HEK293 (cell line): ENCODE measurements at regions not wholly inside any gene's neighbourhood (a gene's known extent, or its start where the extent isn't known, plus 50 kb on each side); places are given as distances from the start of the nearest gene placed in this dataset.

Experiments used
- CTCF ChIA-PET: fragments of 350-600 bp; formaldehyde crosslinking; extraction: SDS; loops from one replicate; lab custom pipeline; 2021; ENCODE audit warnings: antibody characterized with exemption; lab: Yijun Ruan, JAX
- POLR2A ChIA-PET: fragments of 300-600 bp; formaldehyde crosslinking; extraction: SDS; loops from one replicate; lab custom pipeline; 2020; ENCODE audit warnings: antibody characterized with exemption, inconsistent platforms; lab: Yijun Ruan, JAX
- H3K27ac ChIP-seq: fragments of 200-500 bp; sonication (Bioruptor generic); 2 replicates; pipeline ENCODE4 v1.5.1; 2014; ENCODE audit warnings: low read depth, low read length, control low read depth, inconsistent platforms; ENCODE audit errors: extremely low read depth
- H3K36me3 ChIP-seq, 2 experiments: fragments of 200-500 bp in 1 of 2; sonication (Bioruptor generic) in 1 of 2; 1 replicate in 1 of 2; 2 replicates in 1 of 2; pipeline ENCODE4 v1.5.1; 2014 to 2017; ENCODE audit warnings: inconsistent platforms in 2 of 2, low read length in 2 of 2; ENCODE audit not compliant: control insufficient read depth in 2 of 2, insufficient read depth in 1 of 2
- H3K4me1 ChIP-seq: fragments of 200-500 bp; sonication (Bioruptor generic); 2 replicates; pipeline ENCODE4 v1.5.1; 2014; ENCODE audit warnings: mild to moderate bottlenecking, low read length, inconsistent platforms; ENCODE audit not compliant: control insufficient read depth, insufficient read depth
- H3K4me3 ChIP-seq: 2 replicates; pipeline ENCODE4 v1.5.1; 2011; ENCODE audit warnings: low read depth, mild to moderate bottlenecking, control low read depth, low read length, moderate library complexity
- H3K9me3 ChIP-seq: fragments of 200-500 bp; sonication (Bioruptor generic); 2 replicates; pipeline ENCODE4 v1.5.1; 2014; ENCODE audit warnings: low read depth, low read length, inconsistent platforms; ENCODE audit not compliant: control insufficient read depth, insufficient read depth
- GFI1B ChIP-seq: fragments of 450-650 bp; formaldehyde crosslinking; IDR thresholded peaks from 2 replicates; pipeline ENCODE4 v1.5.1; 2016; ENCODE audit warnings: missing biosample characterization, missing genetic modification characterization
- TRIM28 ChIP-seq: IDR thresholded peaks from 2 replicates; pipeline ENCODE4 v1.6.1; 2011; ENCODE audit warnings: low read length, control low read depth, borderline replicate concordance
- YY2 ChIP-seq: fragments of 450-650 bp; formaldehyde crosslinking; IDR thresholded peaks from 2 replicates; pipeline ENCODE4 v1.5.1; 2016; ENCODE audit warnings: missing biosample characterization, missing genetic modification characterization
- ZNF112 ChIP-seq: fragments of 450-650 bp; formaldehyde crosslinking; IDR thresholded peaks from 2 replicates; pipeline ENCODE4 v1.5.0; 2017; ENCODE audit warnings: missing biosample characterization, missing genetic modification characterization
- ZNF148 ChIP-seq: fragments of 450-650 bp; formaldehyde crosslinking; IDR thresholded peaks from 2 replicates; pipeline ENCODE4 v1.5.0; 2017; ENCODE audit warnings: missing biosample characterization, missing genetic modification characterization, borderline replicate concordance
- ZNF266 ChIP-seq: fragments of 450-650 bp; formaldehyde crosslinking; IDR thresholded peaks from 2 replicates; pipeline ENCODE4 v1.5.1; 2016; ENCODE audit warnings: missing biosample characterization, missing genetic modification characterization, low read depth
- ZNF292 ChIP-seq: fragments of 450-650 bp; formaldehyde crosslinking; IDR thresholded peaks from 2 replicates; pipeline ENCODE4 v1.5.1; 2016; ENCODE audit warnings: low read depth, missing biosample characterization, missing genetic modification characterization, borderline replicate concordance
- ZNF350 ChIP-seq: fragments of 450-650 bp; formaldehyde crosslinking; IDR thresholded peaks from 2 replicates; pipeline ENCODE4 v1.5.0; 2017; ENCODE audit warnings: missing biosample characterization, mild to moderate bottlenecking, missing genetic modification characterization
- ZNF48 ChIP-seq: fragments of 450-650 bp; formaldehyde crosslinking; IDR thresholded peaks from 2 replicates; pipeline ENCODE4 v1.5.1; 2016; ENCODE audit warnings: missing biosample characterization, missing genetic modification characterization
- ZNF488 ChIP-seq: fragments of 450-650 bp; formaldehyde crosslinking; IDR thresholded peaks from 2 replicates; pipeline ENCODE4 v1.5.1; 2016; ENCODE audit warnings: missing biosample characterization, missing genetic modification characterization
- ZNF518A ChIP-seq: fragments of 450-650 bp; formaldehyde crosslinking; conservative IDR thresholded peaks from 2 replicates; pipeline ENCODE4 v1.5.1; 2016; ENCODE audit warnings: low read depth, missing biosample characterization, missing genetic modification characterization
- ZNF529 ChIP-seq: fragments of 450-650 bp; formaldehyde crosslinking; IDR thresholded peaks from 2 replicates; pipeline ENCODE4 v1.5.1; 2017; ENCODE audit warnings: missing genetic modification characterization, missing biosample characterization; ENCODE audit not compliant: insufficient replicate concordance
- ZNF549 ChIP-seq: fragments of 450-650 bp; IDR thresholded peaks from 2 replicates; pipeline ENCODE4 v1.5.1; 2018; ENCODE audit warnings: missing biosample characterization, missing genetic modification characterization, mild to moderate bottlenecking, inconsistent platforms, moderate library complexity
- ZNF585B ChIP-seq: fragments of 450-650 bp; formaldehyde crosslinking; IDR thresholded peaks from 2 replicates; pipeline ENCODE4 v1.5.1; 2016; ENCODE audit warnings: missing biosample characterization, missing genetic modification characterization
- ZNF596 ChIP-seq: fragments of 450-650 bp; IDR thresholded peaks from 2 replicates; pipeline ENCODE4 v1.5.0; 2018; ENCODE audit warnings: missing biosample characterization, mild to moderate bottlenecking, missing genetic modification characterization, moderate library complexity
- ZNF768 ChIP-seq: fragments of 450-650 bp; formaldehyde crosslinking; IDR thresholded peaks from 2 replicates; pipeline ENCODE4 v1.5.1; 2018; ENCODE audit warnings: missing biosample characterization, mild to moderate bottlenecking, missing genetic modification characterization
- ZNF830 ChIP-seq: fragments of 450-650 bp; IDR thresholded peaks from 2 replicates; pipeline ENCODE4 v1.5.0; 2018; ENCODE audit warnings: missing biosample characterization, missing genetic modification characterization, low read depth, mild to moderate bottlenecking, moderate library complexity
- TF ChIP-seq, protein P1 (sequence below): IDR thresholded peaks from 2 replicates; pipeline ENCODE4 v1.6.1; 2011; ENCODE audit warnings: mild to moderate bottlenecking, low read depth, low read length, borderline replicate concordance

DNA sequence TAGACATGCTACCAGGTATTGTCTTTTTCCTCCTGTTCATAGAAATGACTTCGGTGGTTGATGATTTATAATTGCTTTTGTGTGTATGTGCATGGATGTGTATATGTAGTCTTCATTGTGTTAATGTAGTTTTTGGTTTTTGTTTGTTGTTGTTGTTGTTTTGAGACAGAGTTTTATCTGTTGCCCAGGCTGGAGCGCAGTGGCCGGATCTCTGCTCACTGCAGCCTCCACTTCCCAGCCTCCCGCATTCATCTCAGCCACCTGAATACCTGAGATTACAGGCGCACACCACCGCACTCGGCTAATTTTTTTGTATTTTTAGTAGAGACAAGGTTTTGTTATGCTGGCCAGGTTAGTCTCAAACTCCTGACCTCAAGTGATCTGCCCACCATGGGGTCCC lies 75.2 kb downstream of the HFE start (continued):
- TF ChIP-seq ZNF529 (no peak), GFI1B (no peak), ZNF488 (no peak), TRIM28 (no peak), ZNF148 (tag by site-specific recombination) (no peak)
- TF ChIP-seq, protein P1, sequence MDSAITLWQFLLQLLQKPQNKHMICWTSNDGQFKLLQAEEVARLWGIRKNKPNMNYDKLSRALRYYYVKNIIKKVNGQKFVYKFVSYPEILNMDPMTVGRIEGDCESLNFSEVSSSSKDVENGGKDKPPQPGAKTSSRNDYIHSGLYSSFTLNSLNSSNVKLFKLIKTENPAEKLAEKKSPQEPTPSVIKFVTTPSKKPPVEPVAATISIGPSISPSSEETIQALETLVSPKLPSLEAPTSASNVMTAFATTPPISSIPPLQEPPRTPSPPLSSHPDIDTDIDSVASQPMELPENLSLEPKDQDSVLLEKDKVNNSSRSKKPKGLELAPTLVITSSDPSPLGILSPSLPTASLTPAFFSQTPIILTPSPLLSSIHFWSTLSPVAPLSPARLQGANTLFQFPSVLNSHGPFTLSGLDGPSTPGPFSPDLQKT, result no peak

- H3K9me3 ChIP-seq, result no peaks in the 10 kb centered on the region
- no peak for TF ChIP-seq ZNF549
- no peak for TF ChIP-seq YY2 (tag by site-specific recombination)
- TF ChIP-seq ZNF112 (tag by site-specific recombination), result no peak
- TF ChIP-seq ZNF48 (tag by site-specific recombination), result no peak
- no peak for TF ChIP-seq ZNF596 (tag by site-specific recombination)
- no peak for TF ChIP-seq ZNF830
- no peak for TF ChIP-seq ZNF768
- no peak for TF ChIP-seq ZNF266 (tag by site-specific recombination)
- no peak for TF ChIP-seq ZNF585B (tag by site-specific recombination)
- no peak for TF ChIP-seq ZNF518A
- no peak for TF ChIP-seq ZNF292 (tag by site-specific recombination)
- TF ChIP-seq ZNF350 (tag by site-specific recombination), result no peak
- TF ChIP-seq, all 188 proteins: peak for 0
- Histone ChIP-seq H3K4me3 (no peak overlapping the region), H3K36me3 (no peaks in the 10 kb centered on the region), H3K4me1 (no peaks in the 10 kb centered on the region), H3K27ac (no peak overlapping the region)
- ChIA-PET CTCF (interaction anchor here (1.0 kb wide), 1 partner anchor 9 kb away, joined by 3 read pairs; no protein-coding TSS in a partner anchor), POLR2A (interaction anchor here (0.8 kb wide), 1 partner anchor 40 kb away, joined by 3 read pairs; a partner anchor contains a TSS)
These were observed 76.3 kb downstream of the HFE start for GRCh38 chr6:26163427-26164119.
